OCI-LY1 (cell line): ENCODE measurements at regions not wholly inside any gene's neighbourhood (a gene's known extent, or its start where the extent isn't known, plus 50 kb on each side); places are given as distances from the start of the nearest gene placed in this dataset.

Experiments
- EZH2 ChIP-seq: fragments of 200-600 bp; sonication (generic), shearing (Covaris generic); IDR thresholded peaks from 2 replicates; pipeline ENCODE4 v1.8.0; 2017; ENCODE audit warnings: borderline replicate concordance, mixed run types, mild to moderate bottlenecking, antibody characterized with exemption, low read length, moderate library complexity, mixed read lengths
- TF ChIP-seq, protein P1 (sequence below): fragments of 200-600 bp; sonication (generic), shearing (Covaris generic); IDR thresholded peaks from 2 replicates; pipeline ENCODE4 v1.5.1; 2017; ENCODE audit warnings: mild to moderate bottlenecking, antibody characterized with exemption, low read length, moderate library complexity, mixed read lengths

DNA sequence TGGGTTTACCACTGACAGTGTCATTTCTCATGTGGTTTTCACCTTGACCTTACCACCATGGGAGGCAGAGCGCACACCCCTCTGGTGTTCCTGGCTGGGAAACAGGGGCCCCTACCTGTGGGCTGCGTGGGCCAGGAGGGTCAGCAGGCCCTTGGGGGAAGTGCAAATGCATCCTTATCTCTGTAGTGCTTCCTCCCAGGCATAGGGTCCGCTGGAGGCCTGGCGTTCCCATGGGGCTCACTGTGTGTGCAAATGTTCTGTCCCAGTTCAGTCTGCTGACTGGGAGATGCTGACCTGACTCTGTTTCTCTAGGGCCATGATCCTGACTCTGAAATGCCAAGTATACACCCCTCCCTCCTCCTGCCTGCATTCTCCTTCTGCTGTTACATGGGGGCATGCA is 81.3 kb downstream of the SLC25A47 start:
- TF ChIP-seq, protein P1, sequence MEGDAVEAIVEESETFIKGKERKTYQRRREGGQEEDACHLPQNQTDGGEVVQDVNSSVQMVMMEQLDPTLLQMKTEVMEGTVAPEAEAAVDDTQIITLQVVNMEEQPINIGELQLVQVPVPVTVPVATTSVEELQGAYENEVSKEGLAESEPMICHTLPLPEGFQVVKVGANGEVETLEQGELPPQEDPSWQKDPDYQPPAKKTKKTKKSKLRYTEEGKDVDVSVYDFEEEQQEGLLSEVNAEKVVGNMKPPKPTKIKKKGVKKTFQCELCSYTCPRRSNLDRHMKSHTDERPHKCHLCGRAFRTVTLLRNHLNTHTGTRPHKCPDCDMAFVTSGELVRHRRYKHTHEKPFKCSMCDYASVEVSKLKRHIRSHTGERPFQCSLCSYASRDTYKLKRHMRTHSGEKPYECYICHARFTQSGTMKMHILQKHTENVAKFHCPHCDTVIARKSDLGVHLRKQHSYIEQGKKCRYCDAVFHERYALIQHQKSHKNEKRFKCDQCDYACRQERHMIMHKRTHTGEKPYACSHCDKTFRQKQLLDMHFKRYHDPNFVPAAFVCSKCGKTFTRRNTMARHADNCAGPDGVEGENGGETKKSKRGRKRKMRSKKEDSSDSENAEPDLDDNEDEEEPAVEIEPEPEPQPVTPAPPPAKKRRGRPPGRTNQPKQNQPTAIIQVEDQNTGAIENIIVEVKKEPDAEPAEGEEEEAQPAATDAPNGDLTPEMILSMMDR: no peak
- TF ChIP-seq EZH2: no peak
